Mesodermal cell (in vitro differentiated cells): ENCODE measurements at regions not wholly inside any gene's neighbourhood (a gene's known extent, or its start where the extent isn't known, plus 50 kb on each side); places are given as distances from the start of the nearest gene placed in this dataset.

Source experiments
- H3K27ac ChIP-seq: 2 replicates; pipeline ENCODE4 v1.7.0; 2013; ENCODE audit warnings: mild to moderate bottlenecking, low read depth, low read length, moderate library complexity; ENCODE audit not compliant: severe bottlenecking
- H3K36me3 ChIP-seq: 2 replicates; pipeline ENCODE4 v1.7.1; 2013; ENCODE audit warnings: mild to moderate bottlenecking, low read length, moderate library complexity; ENCODE audit not compliant: control insufficient read depth, insufficient read depth
- H3K4me1 ChIP-seq: one replicate; pipeline ENCODE4 v1.7.1; 2013; ENCODE audit warnings: mild to moderate bottlenecking, low read length; ENCODE audit not compliant: insufficient read depth, control insufficient read depth, poor library complexity, severe bottlenecking
- H3K4me3 ChIP-seq: 2 replicates; pipeline ENCODE4 v1.7.0; 2013; ENCODE audit warnings: low read length, control low read depth, mild to moderate bottlenecking; ENCODE audit not compliant: insufficient read depth, poor library complexity, severe bottlenecking; ENCODE audit errors: extremely low read depth
- H3K9me3 ChIP-seq: 2 replicates; pipeline ENCODE4 v1.7.1; 2013; ENCODE audit warnings: mild to moderate bottlenecking, low read length, moderate library complexity; ENCODE audit not compliant: control insufficient read depth
- WGBS, 2 experiments: methylation state at CpG; one replicate each; pipeline ENCODE4 v1.1.5; 2013; ENCODE audit warnings: missing lambda C conversion rate in 2 of 2; ENCODE audit not compliant: insufficient coverage in 2 of 2; 5-methylcytosine and 5-hydroxymethylcytosine counted together

DNA sequence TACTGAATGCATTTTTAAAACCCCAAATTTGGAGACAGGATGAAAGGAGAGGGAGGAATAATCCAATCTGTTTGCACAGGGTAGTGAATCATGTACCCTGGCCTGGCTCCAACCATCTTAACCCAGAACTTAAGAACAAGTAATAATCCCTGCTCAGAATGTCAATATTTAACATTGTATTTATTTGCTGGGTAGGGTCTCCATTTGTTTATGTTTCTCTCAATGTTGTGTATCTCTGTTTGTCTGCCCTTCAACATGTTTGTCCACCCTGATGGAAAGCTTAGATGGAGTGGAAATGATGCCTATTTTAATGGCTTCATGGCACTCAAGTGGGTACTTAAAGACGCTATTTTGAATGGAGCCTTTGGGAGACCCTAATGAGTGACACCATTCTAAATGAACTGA lies 54.4 kb upstream of the CDC42BPA start:
- 100% methylated on average over 1 of the region's 1 CpG; no CpG with 5 or more reads in 1 of the 2 experiments for WGBS, 2 experiments
- Histone ChIP-seq H3K4me3 (no peak overlapping the region), H3K4me1 (peaks cover 24% of the 10 kb centered on the region), H3K27ac (no peak overlapping the region), H3K9me3 (no peaks in the 10 kb centered on the region), H3K36me3 (no peaks in the 10 kb centered on the region)

- Histone ChIP-seq H3K27ac (no peak overlapping the region), H3K4me1 (peaks cover 24% of the 10 kb centered on the region), H3K9me3 (no peaks in the 10 kb centered on the region), H3K36me3 (no peaks in the 10 kb centered on the region), H3K4me3 (no peak overlapping the region)
- WGBS, 2 experiments, result 71 to 81% methylated on average over 7 to 8 of the region's 10 CpGs
These were observed 52.4 kb upstream of the CDC42BPA start for GRCh38 chr1:227370533-227371254.

GRCh38 chr1:227369102-227369760 lies 50.9 kb upstream of the CDC42BPA start:
- 90 to 93% methylated on average over 3 of the region's 6 CpGs for WGBS, 2 experiments
- Histone ChIP-seq H3K4me1 (peaks cover 24% of the 10 kb centered on the region), H3K36me3 (no peaks in the 10 kb centered on the region), H3K9me3 (no peaks in the 10 kb centered on the region), H3K4me3 (no peak overlapping the region), H3K27ac (no peak overlapping the region)
